ENCODE measurements at regions not wholly inside any gene's neighbourhood (a gene's known extent, or its start where the extent isn't known, plus 50 kb on each side); places are given as distances from the start of the nearest gene placed in this dataset.

GRCh38 chr7:22610263-22610662 lies 110.3 kb upstream of the STEAP1B start (continued):
- TF ChIP-seq ZBTB33 (IDR thresholded peaks at IDR 0.05; ENCODE audit: extremely low read depth, insufficient replicate concordance, low read length) (no peak), JUND (IDR thresholded peaks at IDR 0.05) (no peak), SP1 (IDR thresholded peaks at IDR 0.05; ENCODE audit: low read depth) (no peak), EGR1 (IDR thresholded peaks at IDR 0.05; ENCODE audit: low read depth) (no peak)

- H4K20me1 ChIP-seq (ENCODE audit: insufficient read depth) = no peaks in the 10 kb centered on the region
- no peaks in the 10 kb centered on the region for H3K36me3 ChIP-seq (ENCODE audit: control insufficient read depth in 1 of 2, insufficient read depth in 2 of 2, low read length in 2 of 2)
- H3K9me3 ChIP-seq (ENCODE audit: control insufficient read depth in 1 of 2, insufficient read depth in 1 of 2, low read depth in 1 of 2, low read length in 2 of 2) = no peaks in the 10 kb centered on the region
- no peaks in the 10 kb centered on the region for H3K9me2 ChIP-seq (ENCODE audit: insufficient read depth)
- POLR2A ChIA-PET = no interaction called here
- TF ChIP-seq JUND (IDR thresholded peaks at IDR 0.05) (no peak), POLR2A (IDR thresholded peaks at IDR 0.05; ENCODE audit: borderline replicate concordance, extremely low read depth, insufficient read depth, insufficient read length) (no peak)
- DNase-seq (ENCODE audit: low read depth, low spot score) (no peak), ATAC-seq (no peak)
- no peaks in the 10 kb centered on the region for H3K4me1 ChIP-seq (ENCODE audit: control insufficient read depth in 1 of 2, insufficient read depth in 2 of 2, low read length in 2 of 2)
- BruUV-seq (replicated peaks) = no TSS peak
- CTCF ChIA-PET = no interaction called here
- H3K4me3 ChIP-seq (replicated peaks in 1 of 2; ENCODE audit: low read depth in 1 of 2, low read length in 2 of 2) = no peak overlapping the region
- H3K27ac ChIP-seq (ENCODE audit: low read depth, low read length) = no peak overlapping the region
- intact Hi-C loops (cut with micrococcal nuclease) = no loop called here
- H2AFZ ChIP-seq (ENCODE audit: low read depth, low read length, poor library complexity, severe bottlenecking) = no peak overlapping the region
- RAD21 ChIA-PET (ENCODE audit: low non-redundant PET in 1 of 2, low total read pairs in 2 of 2, uncharacterized antibody in 2 of 2, unreplicated experiment in 2 of 2) = no interaction called here
- no peaks in the 10 kb centered on the region for H3K79me2 ChIP-seq (ENCODE audit: insufficient read depth, low read length)
- no peaks in the 10 kb centered on the region for H3K27me3 ChIP-seq (ENCODE audit: insufficient read depth, low read length)
- H3K4me2 ChIP-seq (ENCODE audit: low read length) = no peak overlapping the region
- no peak overlapping the region for H3K9ac ChIP-seq (ENCODE audit: low read length)
These were observed 107.2 kb upstream of the STEAP1B start for GRCh38 chr7:22607180-22607579.

- intact Hi-C loops (cut with micrococcal nuclease) = no loop called here
- no peaks in the 10 kb centered on the region for H3K27me3 ChIP-seq (ENCODE audit: insufficient read depth, low read length)
- BruUV-seq (replicated peaks) = no TSS peak
- ChIA-PET RAD21 (ENCODE audit: low non-redundant PET in 1 of 2, low total read pairs in 2 of 2, uncharacterized antibody in 2 of 2, unreplicated experiment in 2 of 2) (no interaction called here), CTCF (no interaction called here), POLR2A (no interaction called here)
- H3K9ac ChIP-seq (ENCODE audit: low read length) = no peak overlapping the region
- ATAC-seq (no peak), DNase-seq (ENCODE audit: low read depth, low spot score) (no peak)
- no peaks in the 10 kb centered on the region for H3K9me2 ChIP-seq (ENCODE audit: insufficient read depth)
- no peak overlapping the region for H3K27ac ChIP-seq (ENCODE audit: low read depth, low read length)
- no peaks in the 10 kb centered on the region for H3K36me3 ChIP-seq (ENCODE audit: control insufficient read depth in 1 of 2, insufficient read depth in 2 of 2, low read length in 2 of 2)
- H4K20me1 ChIP-seq (ENCODE audit: insufficient read depth) = no peaks in the 10 kb centered on the region
- H3K79me2 ChIP-seq (ENCODE audit: insufficient read depth, low read length) = no peaks in the 10 kb centered on the region
- H2AFZ ChIP-seq (ENCODE audit: low read depth, low read length, poor library complexity, severe bottlenecking) = no peak overlapping the region
- no peak overlapping the region for H3K4me3 ChIP-seq (replicated peaks in 1 of 2; ENCODE audit: low read depth in 1 of 2, low read length in 2 of 2)
- no peak overlapping the region for H3K4me2 ChIP-seq (ENCODE audit: low read length)
- H3K9me3 ChIP-seq (ENCODE audit: control insufficient read depth in 1 of 2, insufficient read depth in 1 of 2, low read depth in 1 of 2, low read length in 2 of 2) = no peaks in the 10 kb centered on the region
- H3K4me1 ChIP-seq (ENCODE audit: control insufficient read depth in 1 of 2, insufficient read depth in 2 of 2, low read length in 2 of 2) = no peaks in the 10 kb centered on the region
- TF ChIP-seq RAD21 (IDR thresholded peaks at IDR 0.05; ENCODE audit: low read depth) = no peak
- TF ChIP-seq ATF3 (IDR thresholded peaks at IDR 0.05) = no peak
- no peak for TF ChIP-seq MAX (IDR thresholded peaks at IDR 0.05)
- TF ChIP-seq FOSL1 (IDR thresholded peaks at IDR 0.05; ENCODE audit: low read depth) = no peak
- no peak for TF ChIP-seq ZBTB33 (IDR thresholded peaks at IDR 0.05; ENCODE audit: extremely low read depth, insufficient replicate concordance, low read length)
- TF ChIP-seq ELF1 (IDR thresholded peaks at IDR 0.05; ENCODE audit: borderline replicate concordance, low read depth) = no peak
- TF ChIP-seq ZFX (IDR thresholded peaks at IDR 0.05) = no peak
- TF ChIP-seq CBX3 (IDR thresholded peaks at IDR 0.05; ENCODE audit: low read depth) = no peak
- TF ChIP-seq ZNF274 (IDR thresholded peaks at IDR 0.05; ENCODE audit: low read depth, low read length) = no peak
These were observed 104.3 kb upstream of the STEAP1B start for GRCh38 chr7:22604246-22604645.

Measured in HCT116 (cell line).